Fibroblast of mammary gland (primary cell): ENCODE measurements at regions not wholly inside any gene's neighbourhood (a gene's known extent, or its start where the extent isn't known, plus 50 kb on each side); places are given as distances from the start of the nearest gene placed in this dataset.

ENCODE experiments used
- DNase-seq: peaks from one replicate; pipeline ENCODE4 v3.0.0-alpha.2; 2010; ENCODE audit warnings: low read depth
- H3K4me3 ChIP-seq: 2 replicates; pipeline ENCODE4 v1.5.1; 2011; ENCODE audit warnings: low read depth, mild to moderate bottlenecking, low read length, moderate library complexity; ENCODE audit not compliant: control insufficient read depth
- TF ChIP-seq, protein P1 (sequence below): conservative IDR thresholded peaks from 2 replicates; pipeline ENCODE4 v1.5.1; 2011; ENCODE audit warnings: low read depth, low read length, inconsistent platforms; ENCODE audit not compliant: control insufficient read depth, insufficient read depth

DNA sequence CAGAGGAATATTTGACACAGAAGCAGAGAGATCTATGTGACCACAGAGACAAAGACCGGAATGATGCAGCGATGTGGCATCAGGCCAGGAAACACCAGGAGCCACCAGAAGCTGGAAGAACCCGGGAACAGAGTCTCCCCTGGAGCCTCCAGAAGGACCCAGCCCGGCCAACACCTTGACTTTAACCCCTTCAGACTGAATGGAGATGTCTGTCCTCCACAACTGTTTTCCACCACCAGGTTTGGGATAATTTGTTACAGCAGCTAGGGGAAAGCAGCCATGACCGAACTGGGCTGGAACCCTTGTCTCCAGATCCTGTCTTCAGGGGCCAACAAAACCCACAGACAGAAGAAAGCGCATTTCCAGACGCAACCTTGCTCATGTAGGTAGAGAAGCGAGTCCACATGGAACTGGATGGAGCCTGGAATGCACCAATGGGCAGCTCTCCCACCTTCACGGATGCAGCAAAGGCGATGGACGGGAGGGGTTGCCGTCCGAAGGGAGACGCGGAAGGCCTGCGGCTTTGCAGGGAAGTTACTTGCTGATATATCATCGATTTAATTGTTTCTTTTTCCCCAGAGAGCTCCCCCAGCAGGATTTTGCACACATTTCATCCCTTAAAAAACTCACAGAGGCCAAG, 396.6 kb downstream of the NPHP4 start:
- no peak overlapping the region for H3K4me3 ChIP-seq
- TF ChIP-seq, protein P1, sequence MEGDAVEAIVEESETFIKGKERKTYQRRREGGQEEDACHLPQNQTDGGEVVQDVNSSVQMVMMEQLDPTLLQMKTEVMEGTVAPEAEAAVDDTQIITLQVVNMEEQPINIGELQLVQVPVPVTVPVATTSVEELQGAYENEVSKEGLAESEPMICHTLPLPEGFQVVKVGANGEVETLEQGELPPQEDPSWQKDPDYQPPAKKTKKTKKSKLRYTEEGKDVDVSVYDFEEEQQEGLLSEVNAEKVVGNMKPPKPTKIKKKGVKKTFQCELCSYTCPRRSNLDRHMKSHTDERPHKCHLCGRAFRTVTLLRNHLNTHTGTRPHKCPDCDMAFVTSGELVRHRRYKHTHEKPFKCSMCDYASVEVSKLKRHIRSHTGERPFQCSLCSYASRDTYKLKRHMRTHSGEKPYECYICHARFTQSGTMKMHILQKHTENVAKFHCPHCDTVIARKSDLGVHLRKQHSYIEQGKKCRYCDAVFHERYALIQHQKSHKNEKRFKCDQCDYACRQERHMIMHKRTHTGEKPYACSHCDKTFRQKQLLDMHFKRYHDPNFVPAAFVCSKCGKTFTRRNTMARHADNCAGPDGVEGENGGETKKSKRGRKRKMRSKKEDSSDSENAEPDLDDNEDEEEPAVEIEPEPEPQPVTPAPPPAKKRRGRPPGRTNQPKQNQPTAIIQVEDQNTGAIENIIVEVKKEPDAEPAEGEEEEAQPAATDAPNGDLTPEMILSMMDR = no peak
- DNase-seq = no peak

DNA sequence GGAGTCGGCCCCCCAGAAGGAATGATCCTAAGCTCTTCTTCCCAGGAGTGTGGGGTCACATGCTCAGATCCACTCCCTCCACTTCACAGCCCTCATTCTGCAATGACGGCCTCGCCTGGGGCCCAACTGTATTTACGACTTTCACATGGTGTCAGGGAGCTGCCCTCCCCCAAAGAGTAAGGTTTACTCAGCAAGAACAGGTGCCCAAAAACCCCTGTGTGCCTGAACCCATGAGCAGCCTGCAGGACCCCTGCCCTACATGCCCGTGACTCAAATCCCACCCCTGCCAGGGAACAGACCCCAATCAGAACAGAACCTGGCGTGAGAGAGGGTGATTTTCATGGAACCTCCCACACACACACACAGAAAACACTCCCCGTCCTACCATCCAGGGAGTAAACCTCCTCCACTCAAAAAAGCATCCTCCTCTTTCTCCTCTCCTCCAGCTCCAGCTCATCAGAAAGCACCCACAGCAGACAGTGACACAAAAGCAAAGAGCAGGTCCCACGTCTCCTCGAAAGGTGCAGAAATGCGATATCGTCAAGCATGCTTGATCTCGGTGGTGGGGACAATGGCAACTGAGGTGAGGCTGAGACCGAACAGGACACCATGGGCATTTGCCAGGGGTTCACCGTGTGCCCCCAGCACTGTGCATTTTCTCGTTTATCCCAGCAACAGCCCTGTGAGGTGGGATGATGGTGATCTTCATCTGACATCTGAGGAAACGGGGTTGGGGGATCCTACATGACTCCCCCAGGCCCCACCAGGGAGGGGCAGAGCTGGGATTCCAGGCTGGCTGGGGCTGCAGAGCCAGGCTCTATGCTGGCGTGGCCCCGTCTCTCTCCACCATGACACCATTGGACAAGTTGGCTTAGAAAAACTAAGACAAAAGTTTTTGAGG, 397.9 kb downstream of the NPHP4 start:
- H3K4me3 ChIP-seq = no peak overlapping the region
- TF ChIP-seq, protein P1 = no peak
- no peak for DNase-seq

DNA sequence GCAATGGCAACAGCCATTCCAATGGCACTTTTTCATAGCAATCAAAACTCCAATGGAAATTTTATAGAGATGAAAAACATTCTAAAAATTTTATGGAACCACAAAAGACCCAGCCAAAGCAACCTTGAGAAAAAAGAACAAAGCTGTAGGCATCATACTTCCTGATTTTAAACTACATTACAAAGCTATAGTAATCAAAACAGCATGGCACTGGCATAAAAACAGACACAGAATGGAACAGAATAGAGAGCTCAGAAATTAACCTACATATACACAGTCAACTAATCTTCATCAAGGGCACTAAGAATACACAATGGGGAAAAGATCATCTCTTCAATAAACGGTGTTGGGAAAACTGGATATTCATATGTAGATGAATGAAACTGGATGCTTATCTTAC, 401.5 kb downstream of the NPHP4 start:
- no peak overlapping the region for H3K4me3 ChIP-seq
- no peak for DNase-seq
- TF ChIP-seq, protein P1 = no peak

DNA sequence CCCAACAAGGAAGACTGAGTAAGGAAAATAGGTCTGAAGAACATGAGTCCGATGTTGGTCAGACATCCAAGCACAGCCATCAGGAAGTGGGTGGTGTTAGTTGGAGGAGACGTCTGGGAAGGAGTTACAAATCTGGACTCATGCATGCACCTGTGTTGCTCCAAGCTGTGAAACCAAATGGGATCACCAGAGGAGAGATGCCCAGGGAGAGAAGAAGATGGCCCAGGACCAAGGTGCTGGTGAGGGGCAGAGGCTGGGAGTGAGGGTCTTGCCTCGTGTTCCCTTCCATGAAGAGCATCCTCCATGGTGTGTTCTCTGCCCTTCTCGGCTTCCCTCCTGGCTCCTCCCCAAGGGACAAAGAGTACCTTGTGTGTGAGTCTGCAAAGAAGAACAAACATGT, 405.6 kb downstream of the NPHP4 start:
- DNase-seq = no peak
- TF ChIP-seq, protein P1 = no peak
- H3K4me3 ChIP-seq = no peak overlapping the region

DNA sequence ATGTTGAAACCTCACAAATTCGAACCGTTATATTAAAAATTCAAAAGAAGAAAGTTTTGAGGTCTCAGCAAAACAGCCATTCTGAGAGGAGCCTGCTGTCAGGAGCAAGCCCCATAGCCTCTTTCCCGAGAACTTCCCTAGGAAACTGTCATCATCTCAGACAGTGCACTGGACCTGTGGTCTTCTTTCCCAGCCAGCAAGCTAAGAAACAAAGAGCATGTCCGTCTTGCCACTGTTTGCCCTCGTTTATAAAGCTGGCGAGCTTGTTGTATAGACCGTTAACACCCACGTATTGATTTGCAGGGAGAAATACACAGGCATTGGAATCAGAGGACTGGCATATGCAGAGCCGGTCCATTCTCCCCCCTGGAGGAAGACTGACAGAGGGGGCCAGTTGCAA, 407.0 kb downstream of the NPHP4 start:
- H3K4me3 ChIP-seq = no peak overlapping the region
- DNase-seq = no peak
- TF ChIP-seq, protein P1 = no peak

DNA sequence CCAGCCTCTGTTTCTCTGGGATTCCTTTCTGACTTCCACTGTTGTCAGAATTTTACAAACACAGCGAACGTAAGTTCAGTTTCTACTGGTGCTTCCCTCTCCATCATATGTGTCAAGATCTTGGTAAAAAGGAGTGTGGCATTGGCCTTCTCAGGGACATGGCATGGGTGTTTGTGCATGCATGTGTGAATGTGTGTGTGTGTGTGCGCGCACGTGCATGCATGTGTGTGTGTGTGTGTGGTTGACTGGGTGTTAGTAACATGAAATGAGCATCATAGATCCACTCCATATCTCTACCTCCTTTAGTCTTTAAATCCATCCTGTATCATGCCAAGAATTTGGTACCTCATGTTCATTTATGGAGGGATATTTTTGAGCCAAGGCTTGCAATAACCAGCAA, 411.3 kb downstream of the NPHP4 start:
- no peak overlapping the region for H3K4me3 ChIP-seq
- TF ChIP-seq, protein P1 = no peak
- DNase-seq = no peak
